ENCODE measurements at regions not wholly inside any gene's neighbourhood (a gene's known extent, or its start where the extent isn't known, plus 50 kb on each side); places are given as distances from the start of the nearest gene placed in this dataset.
A peak's percentile ranks its signal among the peaks of the same experiment; 100 is the strongest.

DNA sequence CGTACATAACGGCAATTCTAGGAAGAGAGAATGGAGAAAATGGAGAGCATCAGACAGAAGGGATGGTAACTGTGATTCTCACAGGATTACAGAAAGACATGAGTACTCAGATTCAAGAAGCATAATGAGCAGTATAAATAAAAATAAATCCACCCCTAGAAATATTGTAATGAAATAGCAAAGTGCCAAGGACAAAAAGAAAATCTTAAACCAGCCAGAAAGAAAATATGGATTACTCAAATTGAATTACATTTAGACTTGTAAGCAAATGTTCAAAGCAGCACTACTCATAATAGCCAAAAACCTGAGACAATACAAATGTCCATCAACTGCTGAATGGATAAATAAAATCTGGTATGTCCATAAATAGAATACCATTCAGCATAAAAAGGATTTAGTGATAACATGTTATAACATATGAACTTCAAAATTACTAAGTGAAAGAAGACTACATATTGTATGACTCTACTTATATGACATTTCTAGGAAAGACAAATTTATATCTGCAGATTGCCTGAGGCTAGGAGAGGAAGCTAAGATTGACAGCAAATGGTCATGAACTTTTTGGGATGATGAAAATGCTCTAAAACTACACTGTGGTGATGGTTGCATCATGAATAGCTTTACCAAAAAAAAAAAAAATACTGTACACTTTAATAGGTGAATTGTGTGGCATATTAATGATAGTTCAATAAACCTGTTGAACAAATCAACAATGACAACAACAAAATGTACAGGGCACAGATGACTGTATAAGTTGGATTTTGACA is 63.4 kb upstream of the SPTBN1 start:
- no peak for DNase-seq

DNA sequence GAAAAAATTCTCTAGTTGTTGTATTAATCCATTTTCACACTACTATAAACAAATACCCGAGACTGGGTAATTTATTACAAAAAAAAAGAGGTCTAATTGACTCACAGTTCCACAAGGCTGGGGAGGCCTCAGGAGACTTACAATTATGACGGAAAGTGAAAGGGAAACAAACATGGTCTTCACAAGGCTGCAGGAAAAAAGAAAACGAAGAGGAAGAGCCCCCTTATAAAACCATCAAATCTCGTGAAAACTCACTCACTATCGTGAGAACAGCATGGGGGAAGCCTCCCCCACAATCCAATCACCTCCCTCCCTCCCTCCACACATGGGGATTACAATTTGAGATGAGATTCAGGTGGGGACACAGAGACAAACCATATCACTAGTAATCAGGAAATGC is 61.7 kb upstream of the SPTBN1 start:
- DNase-seq: peak; percentile 34

DNA sequence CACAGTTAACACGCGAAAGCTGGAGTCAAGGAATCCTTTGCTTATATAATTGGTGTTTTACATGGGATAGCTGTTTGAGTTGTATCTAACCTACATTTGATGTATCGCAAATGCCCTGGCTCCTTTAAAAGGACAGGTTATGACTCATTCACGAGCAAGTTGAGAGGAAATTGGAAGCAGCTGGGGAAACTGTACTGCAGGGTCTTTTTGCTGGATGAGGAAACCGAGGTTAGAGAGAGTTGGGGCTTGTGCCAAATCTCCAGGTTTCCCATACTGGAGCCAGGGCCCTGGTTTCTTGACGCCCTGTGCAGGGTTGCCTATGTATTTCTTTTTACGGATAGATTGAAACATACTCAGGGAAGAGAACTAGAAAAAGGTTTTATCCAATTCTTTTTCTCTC is 60.0 kb upstream of the SPTBN1 start:
- DNase-seq: no peak

DNA sequence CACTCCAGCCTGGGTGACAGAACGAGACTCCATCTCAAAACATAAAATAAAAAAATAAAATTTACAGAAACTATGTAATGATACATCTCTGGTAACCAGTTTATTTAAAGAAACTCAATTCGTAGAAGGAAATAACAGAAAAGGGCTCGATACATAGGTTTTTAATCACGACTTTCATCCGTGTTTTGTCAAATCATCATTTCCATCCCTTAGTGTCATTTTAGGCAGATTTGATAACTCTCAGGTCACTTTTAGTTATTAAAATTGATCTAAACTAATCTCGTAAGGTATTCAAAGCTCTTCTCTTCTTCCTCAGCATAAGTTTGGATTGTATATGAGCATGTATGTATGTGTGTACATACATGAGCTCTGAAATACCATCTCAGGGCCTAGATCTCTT is 59.3 kb upstream of the SPTBN1 start:
- DNase-seq: no peak

DNA sequence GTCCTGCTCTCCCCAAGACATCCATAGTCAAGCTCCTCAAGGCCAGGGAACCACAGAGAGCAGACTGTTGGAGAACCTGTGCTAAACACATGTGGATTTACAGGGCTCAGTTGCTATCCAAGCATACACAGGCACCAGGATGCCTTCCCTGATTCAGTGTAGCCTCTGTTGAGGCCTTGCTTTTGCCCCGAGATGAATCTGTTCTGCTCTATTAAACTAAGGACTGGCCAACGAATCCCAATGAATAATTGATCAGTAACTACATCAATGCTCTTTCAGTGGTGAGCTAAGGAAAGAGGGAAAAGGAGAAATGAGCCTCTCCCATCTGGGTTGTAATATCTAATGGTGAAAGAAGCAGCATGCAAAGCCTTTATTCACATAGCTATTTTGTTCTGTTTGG is 58.7 kb upstream of the SPTBN1 start:
- no peak for DNase-seq

DNA sequence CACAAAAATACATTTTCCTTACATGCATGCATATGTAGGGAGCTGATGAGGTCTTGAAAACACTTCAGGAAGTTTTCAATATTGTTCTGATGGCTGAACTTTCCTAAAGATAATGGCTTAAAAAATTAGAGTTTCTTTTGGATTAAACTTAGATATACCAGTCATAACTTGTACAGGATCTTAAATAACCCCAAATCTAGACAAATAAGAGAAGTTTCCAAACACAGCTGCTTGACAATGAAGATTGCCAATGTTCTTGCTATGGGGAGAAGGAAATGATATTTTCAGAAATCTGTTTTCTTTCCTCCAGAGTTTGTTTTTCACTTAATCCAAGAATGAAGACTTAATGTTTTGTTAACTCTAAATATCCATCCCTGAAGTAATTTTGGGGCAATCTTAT is 54.6 kb upstream of the SPTBN1 start:
- DNase-seq: no peak

DNA sequence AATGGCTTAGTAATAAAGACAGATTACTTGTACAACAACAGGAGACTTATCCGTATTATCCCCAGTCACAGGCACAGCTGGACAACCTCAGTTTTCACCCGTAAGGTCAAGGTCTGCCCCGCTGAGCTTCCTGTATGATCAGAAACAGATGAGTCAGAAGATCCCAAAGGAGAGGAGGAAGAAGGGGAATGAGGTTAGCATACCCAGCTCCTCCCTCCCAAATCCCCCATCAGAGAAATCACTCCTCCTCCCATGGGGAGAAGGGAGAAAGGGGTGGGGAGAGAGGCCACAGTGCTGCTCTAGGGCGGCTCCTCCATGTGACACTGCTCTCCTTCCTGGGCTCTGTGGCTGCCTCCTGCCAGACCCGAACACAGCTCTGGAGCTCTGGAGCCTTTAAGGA is 53.8 kb upstream of the SPTBN1 start:
- no peak for DNase-seq

DNA sequence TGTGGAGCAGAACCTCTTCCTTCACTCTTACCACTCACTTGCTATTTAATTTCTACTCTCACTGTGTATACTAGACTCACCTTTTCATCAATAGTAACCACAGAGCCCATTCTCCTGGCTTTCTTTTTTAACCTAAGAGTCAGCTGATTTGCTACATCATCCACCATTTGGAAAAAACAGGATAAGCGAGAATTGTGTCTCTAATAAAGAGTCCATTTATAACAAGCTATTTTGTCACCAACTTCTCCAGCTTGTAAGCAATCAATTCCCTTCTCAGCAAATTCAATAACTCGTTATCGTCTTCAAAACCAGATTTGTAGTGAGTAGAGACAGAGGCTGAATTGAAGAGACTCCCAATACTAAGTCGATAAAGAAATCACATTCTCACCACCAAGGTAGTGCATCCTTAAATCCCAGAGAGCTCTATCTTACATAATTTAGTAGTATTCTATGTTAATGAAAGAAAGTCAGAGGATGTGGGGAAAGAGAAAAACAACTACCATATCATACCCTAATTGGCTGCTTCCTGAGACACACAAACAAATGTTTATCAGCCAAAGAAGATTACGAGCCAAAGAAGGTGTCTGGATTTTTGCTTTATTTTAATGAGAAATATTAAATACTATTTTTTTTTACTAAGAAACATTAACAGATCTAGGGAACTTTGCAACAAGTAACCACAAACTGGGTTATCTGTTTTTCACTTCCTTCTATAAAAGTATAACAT is 52.5 kb upstream of the SPTBN1 start:
- DNase-seq: no peak

DNA sequence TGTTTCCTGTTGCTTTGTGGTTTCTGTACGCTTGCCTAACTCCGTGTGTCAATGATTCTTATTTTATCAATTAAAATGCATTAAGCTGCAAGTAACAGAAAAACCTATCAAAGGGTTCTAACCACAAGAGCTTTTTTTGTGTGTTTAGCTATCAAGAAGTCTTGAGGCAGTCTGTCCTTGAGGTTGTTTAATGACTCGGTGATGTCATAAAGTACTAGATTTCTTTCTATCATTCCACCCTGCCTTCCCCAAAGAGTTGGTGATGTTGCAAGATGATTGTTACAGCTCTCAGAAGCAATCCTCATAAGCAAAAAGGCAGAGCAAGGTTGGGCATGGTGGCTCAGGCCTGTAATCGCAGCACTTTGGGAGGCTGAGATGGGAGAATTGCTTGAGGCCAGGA is 51.9 kb upstream of the SPTBN1 start:
- no peak for DNase-seq

DNA sequence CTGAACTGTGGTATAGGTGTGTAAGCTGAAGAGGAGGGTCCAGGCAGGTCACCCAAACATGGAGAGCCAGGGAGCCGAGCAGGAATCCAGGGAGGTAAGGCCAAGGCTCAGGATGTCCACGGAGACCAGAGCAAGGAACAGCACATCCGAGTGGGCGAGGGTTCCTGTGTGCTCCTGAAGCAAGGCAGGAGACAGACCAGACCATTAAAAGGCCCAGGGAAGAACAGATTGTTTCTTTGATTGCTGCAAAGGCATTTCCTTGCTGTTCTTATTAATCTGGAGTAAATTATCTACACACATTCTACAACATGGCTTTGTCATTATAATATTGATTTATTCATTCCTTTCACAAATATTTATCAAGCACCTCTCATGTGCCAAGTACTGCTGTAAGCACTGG is 50.1 kb upstream of the SPTBN1 start:
- DNase-seq: no peak
